H1 (cell line): ENCODE measurements at regions not wholly inside any gene's neighbourhood (a gene's known extent, or its start where the extent isn't known, plus 50 kb on each side); places are given as distances from the start of the nearest gene placed in this dataset.

Experiments
- CTCF ChIA-PET: fragments of 300-600 bp; sonication (Branson Sonifier 250); formaldehyde crosslinking; loops from one replicate; lab custom pipeline; 2021; ENCODE audit not compliant: partially characterized antibody; lab: Charles Lee
- POLR2A ChIA-PET: fragments of 300-600 bp; sonication (Branson Sonifier 250); formaldehyde crosslinking; loops from one replicate; lab custom pipeline; 2021; ENCODE audit warnings: inconsistent platforms; ENCODE audit not compliant: partially characterized antibody; lab: Charles Lee
- DNase-seq, 2 experiments: peaks; one replicate each; pipeline versions ENCODE4 v3.0.0 to v3.0.0-alpha.2; 2010 to 2022; ENCODE audit warnings: low spot score in 2 of 2, low read depth in 1 of 2, mixed read lengths in 1 of 2
- FAIRE-seq: peaks from 2 replicates; lab custom pipeline; 2011; peaks lifted over from hg19 to GRCh38; lab: Jason Lieb, UNC
- H2AFZ ChIP-seq: 2 replicates; pipeline ENCODE4 v1.8.1; 2012; ENCODE audit warnings: low read length, inconsistent platforms
- H2AK5ac ChIP-seq: 2 replicates; pipeline ENCODE4 v1.6.1; 2013; ENCODE audit warnings: low read depth, low read length
- H2BK120ac ChIP-seq: replicated peaks from 2 replicates; pipeline ENCODE3; 2013; ENCODE audit warnings: low read depth, low read length, inconsistent platforms
- H2BK12ac ChIP-seq: 2 replicates; pipeline ENCODE4 v1.6.1; 2013; ENCODE audit warnings: low read depth, low read length
- H2BK15ac ChIP-seq: 2 replicates; pipeline ENCODE4 v1.6.1; 2013; ENCODE audit warnings: low read length
- H2BK20ac ChIP-seq: 2 replicates; pipeline ENCODE4 v1.6.1; 2013; ENCODE audit warnings: low read length
- H2BK5ac ChIP-seq: 2 replicates; pipeline ENCODE4 v1.6.1; 2013; ENCODE audit warnings: low read depth, low read length
- H3K14ac ChIP-seq: 2 replicates; pipeline ENCODE4 v1.6.1; 2013; ENCODE audit warnings: inconsistent platforms; ENCODE audit not compliant: insufficient read length
- H3K18ac ChIP-seq: 2 replicates; pipeline ENCODE4 v1.6.1; 2013; ENCODE audit warnings: low read length; ENCODE audit errors: extremely low read depth
- H3K23ac ChIP-seq: 2 replicates; pipeline ENCODE4 v1.6.1; 2013; ENCODE audit warnings: inconsistent platforms; ENCODE audit not compliant: insufficient read length
- H3K23me2 ChIP-seq: 2 replicates; pipeline ENCODE4 v1.6.1; 2013; ENCODE audit warnings: low read depth, low read length
- H3K27ac ChIP-seq: 2 replicates; pipeline ENCODE4 v1.6.1; 2011; ENCODE audit warnings: low read depth, low read length, inconsistent platforms
- H3K27me3 ChIP-seq, 4 experiments: replicated peaks in 1 of 4; 1 replicate in 1 of 4; 2 replicates in 3 of 4; pipeline versions ENCODE4 v1.6.1 to v1.8.1; 2011 to 2013; ENCODE audit warnings: low read length in 3 of 4, mild to moderate bottlenecking in 3 of 4, inconsistent platforms in 2 of 4, mixed read lengths in 2 of 4, moderate library complexity in 1 of 4; ENCODE audit not compliant: control insufficient read depth in 3 of 4, insufficient read depth in 3 of 4; ENCODE audit errors: extremely low read depth in 1 of 4
- H3K36me3 ChIP-seq, 4 experiments: 2 replicates each; pipeline versions ENCODE4 v1.6.1 to v1.8.1; 2011 to 2013; ENCODE audit warnings: mild to moderate bottlenecking in 4 of 4, low read length in 3 of 4, moderate library complexity in 2 of 4, control low read depth in 1 of 4, inconsistent platforms in 1 of 4; ENCODE audit not compliant: insufficient read depth in 4 of 4, control insufficient read depth in 2 of 4
- H3K4ac ChIP-seq: replicated peaks from 2 replicates; pipeline ENCODE3; 2013; ENCODE audit warnings: low read length, low read depth, mixed read lengths, inconsistent platforms; ENCODE audit not compliant: insufficient read length
- H3K4me1 ChIP-seq, 4 experiments: replicated peaks in 1 of 4; 1 replicate in 1 of 4; 2 replicates in 3 of 4; pipeline versions ENCODE4 v1.6.1 to v1.8.1; 2011 to 2013; ENCODE audit warnings: low read length in 3 of 4, inconsistent platforms in 2 of 4, mixed read lengths in 1 of 4; ENCODE audit not compliant: insufficient read depth in 4 of 4, control insufficient read depth in 3 of 4
- H3K4me2 ChIP-seq, 2 experiments: 2 replicates each; pipeline versions ENCODE4 v1.6.1 to v1.8.1; 2011 to 2013; ENCODE audit warnings: low read depth in 2 of 2, low read length in 2 of 2, control low read depth in 1 of 2, inconsistent platforms in 1 of 2, mild to moderate bottlenecking in 1 of 2; ENCODE audit not compliant: insufficient read depth in 1 of 2
- H3K4me3 ChIP-seq, 4 experiments: fragments of 200-600, 300-600 bp in 1 of 4; sonication (generic), shearing (Covaris generic), sonication (Bioruptor Twin) in 1 of 4; 2 replicates each; pipeline versions ENCODE4 v1.5.1 to v1.8.1; 2011 to 2016; ENCODE audit warnings: low read length in 4 of 4, low read depth in 3 of 4, control low read depth in 2 of 4, inconsistent platforms in 2 of 4, mild to moderate bottlenecking in 2 of 4, mixed read lengths in 1 of 4, moderate library complexity in 1 of 4; ENCODE audit not compliant: insufficient read depth in 2 of 4; ENCODE audit errors: extremely low read depth in 1 of 4
- H3K56ac ChIP-seq: replicated peaks from 2 replicates; pipeline ENCODE3; 2013; ENCODE audit warnings: low read depth, mild to moderate bottlenecking, mixed read lengths, low read length, inconsistent platforms; ENCODE audit not compliant: insufficient read length
- H3K79me1 ChIP-seq: 2 replicates; pipeline ENCODE4 v1.6.1; 2013; ENCODE audit warnings: low read depth, low read length, control low read depth
- H3K79me2 ChIP-seq, 2 experiments: 2 replicates each; pipeline versions ENCODE4 v1.6.1 to v1.8.1; 2012 to 2013; ENCODE audit warnings: low read length in 2 of 2, mild to moderate bottlenecking in 2 of 2, inconsistent platforms in 1 of 2; ENCODE audit not compliant: insufficient read depth in 2 of 2, control insufficient read depth in 1 of 2
- H3K9ac ChIP-seq, 4 experiments: replicated peaks in 1 of 4; 1 replicate in 1 of 4; 2 replicates in 3 of 4; pipeline versions ENCODE4 v1.6.1 to v1.8.1; 2011 to 2013; ENCODE audit warnings: low read depth in 3 of 4, low read length in 3 of 4, control low read depth in 2 of 4, mild to moderate bottlenecking in 2 of 4, moderate library complexity in 2 of 4, inconsistent platforms in 1 of 4; ENCODE audit errors: extremely low read depth in 1 of 4
- H3K9me3 ChIP-seq, 2 experiments: 2 replicates each; pipeline versions ENCODE4 v1.6.1 to v1.8.1; 2012 to 2013; ENCODE audit warnings: mild to moderate bottlenecking in 2 of 2, moderate library complexity in 2 of 2, control low read depth in 1 of 2, inconsistent platforms in 1 of 2, low read depth in 1 of 2, low read length in 1 of 2, mixed read lengths in 1 of 2; ENCODE audit not compliant: insufficient read depth in 2 of 2
- H4K20me1 ChIP-seq, 2 experiments: replicated peaks in 1 of 2; 2 replicates each; pipeline versions ENCODE3 to v1.8.1; 2011 to 2013; ENCODE audit warnings: inconsistent platforms in 2 of 2, low read length in 2 of 2, mild to moderate bottlenecking in 1 of 2; ENCODE audit not compliant: insufficient read depth in 2 of 2, control insufficient read depth in 1 of 2
- H4K5ac ChIP-seq: 2 replicates; pipeline ENCODE4 v1.6.1; 2013; ENCODE audit warnings: low read length, low read depth, mixed read lengths, inconsistent platforms; ENCODE audit not compliant: insufficient read length
- H4K8ac ChIP-seq: 2 replicates; pipeline ENCODE4 v1.8.0; 2013; ENCODE audit warnings: mild to moderate bottlenecking, moderate library complexity, low read length, inconsistent platforms; ENCODE audit not compliant: insufficient read depth; ENCODE audit errors: extremely low read depth
- H4K91ac ChIP-seq: replicated peaks from 2 replicates; pipeline ENCODE3; 2013; ENCODE audit warnings: low read length, mixed read lengths, inconsistent platforms; ENCODE audit not compliant: insufficient read length
- CHD1 ChIP-seq: IDR thresholded peaks from 2 replicates; pipeline ENCODE4 v1.6.1; 2012; ENCODE audit warnings: low read depth, low read length, improper control_type of control experiment
- EP300 ChIP-seq, 2 experiments: IDR thresholded peaks; 1 replicate in 1 of 2; 2 replicates in 1 of 2; pipeline ENCODE4 v1.6.1; 2011 to 2012; ENCODE audit warnings: low read depth in 2 of 2, low read length in 2 of 2, mild to moderate bottlenecking in 2 of 2, borderline replicate concordance in 1 of 2, inconsistent platforms in 1 of 2, moderate library complexity in 1 of 2
- GTF2F1 ChIP-seq: IDR thresholded peaks from 2 replicates; pipeline ENCODE4 v1.6.1; 2012; ENCODE audit warnings: low read depth, low read length, improper control_type of control experiment, borderline replicate concordance
- HDAC2 ChIP-seq, 2 experiments: fragments of 300-600 bp in 1 of 2; sonication (generic) in 1 of 2; IDR thresholded peaks; 2 replicates each; pipeline ENCODE4 v1.6.1; 2011 to 2012; ENCODE audit warnings: low read depth in 2 of 2, low read length in 2 of 2, mild to moderate bottlenecking in 2 of 2, moderate library complexity in 2 of 2, borderline replicate concordance in 1 of 2, inconsistent platforms in 1 of 2
- KDM1A ChIP-seq: fragments of 200-600, 300-600 bp; sonication (generic); IDR thresholded peaks from 2 replicates; pipeline ENCODE4 v1.7.1; 2016; ENCODE audit warnings: mild to moderate bottlenecking, low read length, borderline replicate concordance
- MAFK ChIP-seq: IDR thresholded peaks from 2 replicates; pipeline ENCODE4 v1.6.1; 2012; ENCODE audit warnings: low read depth, mild to moderate bottlenecking, improper control_type of control experiment, low read length
- MAX ChIP-seq: IDR thresholded peaks from 2 replicates; pipeline ENCODE4 v1.6.1; 2012; ENCODE audit warnings: inconsistent platforms
- NANOG ChIP-seq: IDR thresholded peaks from 2 replicates; pipeline ENCODE4 v1.6.1; 2011; ENCODE audit warnings: low read length, low read depth, mild to moderate bottlenecking, inconsistent platforms; ENCODE audit not compliant: insufficient read depth, poor library complexity, severe bottlenecking
- NRF1 ChIP-seq: IDR thresholded peaks from 2 replicates; pipeline ENCODE4 v1.6.1; 2011; ENCODE audit warnings: mild to moderate bottlenecking, low read depth, low read length, improper control_type of control experiment
- PHF8 ChIP-seq: fragments of 200-600 bp; sonication (generic); conservative IDR thresholded peaks from 2 replicates; pipeline ENCODE4 v1.7.1; 2012; ENCODE audit warnings: low read depth, mild to moderate bottlenecking, inconsistent platforms, low read length, moderate library complexity
- POU5F1 ChIP-seq: IDR thresholded peaks from 2 replicates; pipeline ENCODE4 v1.6.1; 2011; ENCODE audit warnings: low read depth, mild to moderate bottlenecking, low read length, moderate library complexity
- RXRA ChIP-seq: IDR thresholded peaks from 2 replicates; pipeline ENCODE4 v1.6.1; 2011; ENCODE audit warnings: low read depth, mild to moderate bottlenecking, low read length, moderate library complexity; ENCODE audit not compliant: insufficient read depth
- SIRT6 ChIP-seq: IDR thresholded peaks from one replicate; pipeline ENCODE4 v1.7.1; 2012; ENCODE audit warnings: low read length, inconsistent platforms
- TAF7 ChIP-seq: optimal IDR thresholded peaks from 2 replicates; pipeline ENCODE3; 2011; ENCODE audit warnings: low read depth, mild to moderate bottlenecking, inconsistent platforms, low read length, moderate library complexity, borderline replicate concordance
- WGBS, 2 experiments: shearing (Covaris generic) in 1 of 2; methylation state at CpG; one replicate each; pipeline versions ENCODE4 v1.1.6 to v1.1.7; 2013 to 2015; ENCODE audit warnings: low lambda C conversion rate in 2 of 2, mixed read lengths in 2 of 2, inconsistent platforms in 1 of 2, low coverage in 1 of 2, missing lambda C conversion rate in 1 of 2; ENCODE audit not compliant: insufficient replicate concordance in 2 of 2, insufficient coverage in 1 of 2, insufficient read length in 1 of 2; ENCODE audit errors: extremely low coverage in 1 of 2, missing lambda C conversion rate in 1 of 2; 5-methylcytosine and 5-hydroxymethylcytosine counted together

GRCh38 chr14:71714225-71714624, 218.0 kb upstream of the RGS6 start:
- Histone ChIP-seq H3K36me3 (peaks cover 0 to 7% (median 5%) of the 10 kb centered on the region in 4 experiments; a peak in 5 of 8 replicates), H3K4ac (no peak overlapping the region), H2BK15ac (no peak overlapping the region), H4K91ac (no peak overlapping the region), H2BK20ac (no peak overlapping the region), H2BK120ac (no peak overlapping the region), H2AK5ac (no peak overlapping the region), H3K27ac (no peak overlapping the region), H3K79me1 (no peaks in the 10 kb centered on the region), H2BK12ac (no peak overlapping the region), H4K8ac (no peak overlapping the region), H3K23ac (no peak overlapping the region), H3K27me3 (no peaks in the 10 kb centered on the region), H3K9me3 (no peaks in the 10 kb centered on the region), H3K18ac (no peak overlapping the region), H3K4me1 (no peaks in the 10 kb centered on the region; a peak in 2 of 7 replicates), H2BK5ac (no peak overlapping the region), H2AFZ (no peak overlapping the region), H3K79me2 (no peaks in the 10 kb centered on the region), H4K5ac (no peak overlapping the region), H3K9ac (no peak overlapping the region), H4K20me1 (no peaks in the 10 kb centered on the region), H3K4me3 (no peak overlapping the region), H3K14ac (no peak overlapping the region), H3K4me2 (no peak overlapping the region), H3K23me2 (no peaks in the 10 kb centered on the region), H3K56ac (no peak overlapping the region)
- CTCF ChIA-PET: interaction anchor here (1.0 to 1.6 kb wide), 2 partner anchors 10 to 141 kb away, joined by 3 to 6 read pairs; no protein-coding TSS in a partner anchor
- DNase-seq: no peak
- FAIRE-seq: no peak
- WGBS, 2 experiments: 85% methylated on average over 1 of the region's 1 CpG; no CpG with 5 or more reads in 1 of the 2 experiments
- POLR2A ChIA-PET: no interaction called here
- TF ChIP-seq KDM1A: no peak
- TF ChIP-seq PHF8: no peak
- TF ChIP-seq RXRA: no peak
- no peak for TF ChIP-seq NRF1
- TF ChIP-seq MAX: no peak
- no peak for TF ChIP-seq TAF7
- TF ChIP-seq GTF2F1: no peak
- no peak for TF ChIP-seq HDAC2 (IDR thresholded peaks at IDR 0.05; ENCODE audit: borderline replicate concordance in 1 of 2, low read depth in 2 of 2, low read length in 2 of 2)
- no peak for TF ChIP-seq SIRT6
- no peak for TF ChIP-seq MAFK
- no peak for TF ChIP-seq EP300 (IDR thresholded peaks at IDR 0.05; ENCODE audit: borderline replicate concordance in 1 of 2, low read depth in 2 of 2, low read length in 2 of 2)
- no peak for TF ChIP-seq NANOG
- no peak for TF ChIP-seq POU5F1
- no peak for TF ChIP-seq CHD1
